Smooth muscle cell of the brain vasculature (primary cell): ENCODE measurements at regions not wholly inside any gene's neighbourhood (a gene's known extent, or its start where the extent isn't known, plus 50 kb on each side); places are given as distances from the start of the nearest gene placed in this dataset.

Source experiments
- DNase-seq: peaks from one replicate; pipeline ENCODE4 v3.0.0-alpha.2; 2012; ENCODE audit warnings: low read depth, low spot score

DNA sequence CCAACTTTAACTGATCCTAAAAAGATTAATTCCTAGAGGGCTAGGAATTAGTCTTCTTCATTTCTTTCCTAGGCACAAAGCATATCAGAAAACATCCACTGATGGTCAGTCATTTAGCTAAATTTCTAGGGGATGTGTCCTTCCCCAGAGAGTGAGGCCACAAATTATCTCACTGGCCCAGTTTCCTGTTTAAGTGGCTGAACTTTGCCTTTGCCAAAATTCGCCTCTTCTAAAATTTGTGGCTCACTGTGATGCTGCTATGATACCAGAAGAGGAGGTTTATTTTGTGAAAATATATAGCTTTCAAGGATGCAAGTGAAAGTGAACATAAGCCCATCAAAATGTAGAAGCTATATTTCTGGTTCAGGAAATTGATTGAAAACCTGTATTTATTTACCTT is 98.1 kb upstream of the FER start:
- DNase-seq = no peak

DNA sequence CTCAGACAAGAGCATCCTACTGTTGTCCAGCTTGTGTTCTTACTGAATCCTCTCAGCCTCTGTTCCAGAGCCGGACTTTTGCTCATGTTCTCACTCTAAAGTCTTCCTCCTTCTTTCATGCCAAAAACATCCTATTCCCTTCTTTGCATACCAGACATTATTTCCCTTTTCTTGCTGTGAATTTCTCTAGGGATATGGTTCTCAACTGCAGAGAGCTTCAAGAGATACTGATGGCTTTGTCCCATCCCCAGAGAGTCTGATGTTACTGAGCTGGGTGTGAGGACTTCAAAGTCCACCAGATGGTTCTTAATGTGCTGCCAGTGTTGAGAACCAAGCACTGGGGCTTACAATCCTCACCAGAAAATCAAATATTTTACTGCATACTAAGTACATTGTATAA is 98.6 kb upstream of the FER start:
- no peak for DNase-seq

DNA sequence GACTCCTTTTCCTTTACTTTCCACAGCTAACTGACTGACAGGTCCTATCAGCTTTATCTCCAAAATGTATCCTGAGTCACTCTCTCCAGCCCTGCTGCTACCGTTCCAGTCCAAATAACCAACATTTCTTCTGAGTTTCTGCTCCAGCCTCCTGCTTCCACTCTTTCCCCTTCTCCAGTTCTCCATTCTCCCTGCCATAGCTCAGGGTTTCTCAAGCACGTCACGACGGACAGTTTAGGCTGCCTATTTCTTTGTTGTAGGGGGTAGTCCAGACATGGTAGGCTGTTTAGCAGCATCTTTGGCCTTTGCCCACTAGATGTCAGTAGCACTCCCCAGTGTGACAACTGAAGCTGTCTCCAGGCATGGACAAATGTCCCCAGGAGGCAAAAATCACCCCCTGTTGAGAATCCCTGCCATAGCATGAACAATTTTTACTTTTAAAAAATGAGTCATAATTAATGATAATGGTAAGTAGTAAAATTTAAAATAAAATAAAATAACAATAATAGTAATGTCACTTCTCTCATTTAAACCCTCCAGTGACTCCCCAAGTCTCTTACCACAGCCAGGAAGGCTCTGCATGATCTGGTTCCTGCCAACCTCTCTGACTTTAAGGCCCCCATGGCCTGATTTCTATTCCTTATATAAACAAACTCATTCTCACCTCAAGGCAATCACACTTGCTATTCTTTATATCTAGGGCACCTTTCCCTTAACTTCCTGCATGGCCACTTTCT is 105.4 kb upstream of the FER start:
- peak; percentile 21 for DNase-seq

DNA sequence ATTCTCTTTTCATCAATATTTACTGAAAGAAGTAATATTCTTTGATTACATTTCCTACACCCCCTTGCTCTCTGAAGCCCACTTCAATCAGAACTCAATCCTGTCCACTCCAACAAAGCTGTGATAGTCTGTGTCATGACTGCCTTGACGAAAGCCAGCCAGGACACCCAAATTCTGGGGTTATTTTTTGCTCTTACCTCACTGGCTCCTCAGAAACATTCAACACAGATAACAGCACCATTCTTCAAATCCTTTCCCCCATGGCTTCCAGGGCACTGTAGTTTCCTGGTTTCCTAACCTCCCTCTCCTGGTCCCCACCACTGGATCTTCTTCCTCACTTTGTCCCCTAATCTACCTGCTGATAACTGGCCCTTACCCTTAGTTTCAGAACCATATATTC is 106.1 kb upstream of the FER start:
- no peak for DNase-seq

DNA sequence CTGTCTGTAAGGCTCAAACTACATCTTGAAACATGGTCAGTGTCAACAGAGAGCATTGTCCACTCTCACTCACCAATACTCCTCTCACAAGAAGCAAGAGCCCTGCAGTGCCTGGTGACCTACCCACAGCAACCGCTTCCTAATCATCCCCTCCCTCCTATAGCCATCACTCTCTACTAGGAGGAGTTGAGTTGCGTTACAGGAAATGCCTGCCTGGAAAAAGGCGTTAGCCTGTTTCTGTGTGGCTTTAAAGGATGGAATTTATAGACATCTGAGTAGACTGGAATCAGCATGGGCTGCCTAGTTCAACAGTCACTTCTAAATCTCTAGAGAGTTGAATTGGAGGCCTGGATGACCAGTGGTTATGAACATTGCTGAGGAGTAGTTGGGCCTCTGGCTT is 108.3 kb upstream of the FER start:
- no peak for DNase-seq

DNA sequence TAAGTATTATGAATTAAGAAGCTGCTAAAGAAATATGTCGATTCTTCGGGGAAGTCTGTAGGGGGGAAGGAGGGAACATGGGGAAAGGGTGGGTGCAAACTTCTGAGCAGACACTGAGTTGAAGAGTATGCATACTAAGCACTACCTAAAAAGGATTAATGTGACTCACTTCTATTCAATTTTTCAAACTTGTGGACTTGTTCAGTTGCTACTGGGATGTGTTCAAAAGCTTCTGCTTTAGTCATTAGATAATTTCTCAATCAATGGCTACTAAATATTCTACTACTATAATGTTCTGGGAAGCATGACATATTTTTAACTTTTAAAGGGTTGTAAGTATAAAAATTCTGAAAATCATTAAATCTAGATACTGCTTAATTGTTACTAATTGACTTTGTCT is 109.7 kb upstream of the FER start:
- no peak for DNase-seq

DNA sequence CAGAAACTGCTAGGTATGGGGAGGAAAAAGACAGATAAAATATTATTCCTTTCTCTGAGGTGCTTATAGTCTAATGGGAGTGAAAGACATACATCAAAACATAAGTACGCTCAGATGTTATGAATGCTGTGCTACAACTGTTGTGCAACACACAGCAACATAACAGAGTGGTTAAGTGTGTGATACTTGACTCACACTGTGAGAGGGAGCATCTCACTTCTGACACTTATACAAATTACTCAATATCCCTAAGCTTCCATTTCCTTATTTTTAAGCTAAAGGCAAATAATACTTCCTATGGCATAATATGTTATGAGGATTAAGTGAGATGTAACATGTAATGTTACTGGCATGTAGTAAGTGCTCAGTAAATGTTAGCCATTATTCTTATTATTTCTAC is 110.6 kb upstream of the FER start:
- DNase-seq = no peak

DNA sequence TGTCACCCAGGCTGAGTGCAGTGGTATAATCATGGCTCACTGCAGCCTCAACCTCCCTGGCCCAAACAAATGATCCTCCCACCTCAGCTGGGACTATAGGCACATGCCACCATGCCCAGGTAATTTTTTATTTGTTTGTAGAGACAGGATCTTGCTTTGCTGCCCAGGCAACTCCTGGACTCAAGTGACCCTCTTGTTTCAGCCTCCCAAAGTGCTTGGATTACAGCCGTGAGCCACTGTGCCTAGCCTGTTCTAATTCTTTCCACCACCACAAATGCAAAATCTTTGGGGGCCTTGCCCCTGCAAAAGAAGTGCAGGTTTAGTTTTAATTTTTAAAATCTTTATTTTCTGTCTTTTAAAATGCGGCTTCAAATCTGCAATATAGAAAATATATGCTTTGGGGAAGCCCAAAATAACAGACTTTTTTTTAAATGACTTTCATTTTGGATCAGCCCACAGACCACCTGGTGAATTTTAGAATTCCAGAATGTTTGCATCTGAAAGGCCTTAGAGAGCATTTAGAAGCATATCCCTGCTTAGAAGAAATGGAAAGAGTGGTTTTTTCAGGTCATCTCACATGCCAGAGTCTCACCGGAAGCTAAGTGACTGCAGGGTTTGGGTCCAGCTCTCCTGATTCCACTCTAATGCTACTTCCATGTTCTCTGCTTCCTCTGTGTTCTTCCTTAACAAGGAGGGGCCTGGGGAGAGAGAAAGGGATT is 111.4 kb upstream of the FER start:
- DNase-seq = no peak

DNA sequence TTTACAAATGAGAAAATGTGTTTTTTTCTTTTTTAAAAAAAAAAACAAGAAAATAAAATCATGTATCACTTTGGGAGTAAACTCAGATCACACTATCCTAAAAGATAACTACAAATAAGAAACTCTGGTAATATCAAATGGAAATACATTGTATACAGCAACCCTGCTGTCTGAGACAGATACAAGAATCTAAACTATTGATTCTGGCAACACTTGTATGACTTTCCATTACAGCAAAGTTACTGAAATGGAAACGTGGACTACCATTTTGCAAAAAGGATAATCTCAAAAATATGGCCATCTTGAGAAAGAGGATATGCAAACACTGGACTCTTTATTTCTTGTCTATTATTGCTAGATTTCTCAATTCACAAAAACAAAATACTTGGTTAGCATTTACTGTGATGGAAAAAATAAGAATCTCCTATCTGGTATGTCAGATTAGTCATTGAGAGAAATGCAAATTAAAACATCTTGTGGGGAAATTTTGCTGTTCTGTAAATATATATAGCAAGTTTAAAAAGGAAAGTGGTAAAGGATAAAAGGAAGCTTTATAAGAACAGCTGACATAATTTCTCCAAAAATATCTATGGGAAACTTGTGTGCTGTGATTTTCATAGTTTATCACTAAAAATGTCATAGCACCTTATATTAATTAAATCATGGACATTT is 112.9 kb upstream of the FER start:
- DNase-seq = no peak

DNA sequence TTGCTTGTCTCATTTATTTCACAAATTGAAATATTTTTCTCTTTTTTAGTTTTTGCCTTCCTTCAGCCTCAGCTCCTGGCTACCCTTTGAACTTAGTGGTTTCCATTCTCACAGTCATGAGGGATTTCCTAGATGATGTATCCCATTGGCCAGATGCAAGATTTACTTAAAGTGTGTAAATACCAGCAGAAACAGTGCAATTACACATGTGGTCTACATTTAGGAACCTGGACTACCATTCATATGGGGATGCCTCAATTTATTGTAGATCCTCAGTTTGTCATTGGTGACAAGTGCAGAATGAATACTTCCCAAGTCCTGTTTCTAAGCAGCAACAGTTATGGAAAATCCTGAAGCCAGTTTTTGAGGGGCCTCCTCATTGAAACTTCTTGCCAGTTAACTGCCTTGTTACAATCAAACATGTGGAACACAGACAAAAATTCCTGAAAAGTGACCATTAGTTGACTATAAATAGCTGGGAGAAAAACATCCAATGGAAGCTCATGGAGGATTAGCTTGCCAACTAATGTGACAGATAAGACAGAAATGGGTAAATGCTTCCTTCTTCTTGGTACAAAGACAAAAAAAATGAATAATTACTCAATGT is 113.6 kb upstream of the FER start:
- DNase-seq = no peak

DNA sequence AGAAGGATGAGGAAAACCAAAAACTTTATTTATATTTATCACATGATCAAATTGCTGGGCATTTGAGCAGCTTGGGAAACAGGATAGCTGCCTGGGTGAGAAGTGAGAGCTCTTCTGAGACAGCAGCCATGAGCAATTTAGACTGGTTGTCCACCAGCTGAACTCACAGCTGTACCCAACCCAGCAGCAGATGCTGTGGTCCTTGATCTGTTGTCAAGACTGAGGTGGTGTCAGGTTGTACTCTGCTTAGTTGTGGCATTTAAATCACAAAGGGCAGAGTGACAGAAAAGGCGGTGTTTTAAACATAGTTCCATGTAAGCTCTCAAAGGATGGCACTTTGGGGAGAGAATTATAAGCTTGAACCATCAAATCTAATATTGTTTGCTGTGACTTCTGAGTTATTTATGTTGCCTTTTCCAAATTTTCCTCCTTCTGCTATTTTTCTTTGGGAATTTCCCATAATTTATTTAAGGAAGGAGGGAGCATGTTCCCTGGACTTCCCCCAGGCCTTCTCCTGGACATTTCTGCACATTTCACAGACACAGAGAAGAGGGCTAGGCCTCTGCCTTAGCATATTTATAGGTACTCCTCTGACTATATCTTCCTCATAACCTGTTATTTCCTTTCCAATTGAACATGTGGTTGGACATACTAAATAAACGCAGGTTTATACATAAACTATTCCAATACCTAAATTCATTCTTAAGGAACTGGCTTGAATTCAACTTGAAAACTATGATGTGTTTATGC is 117.7 kb upstream of the FER start:
- no peak for DNase-seq

DNA sequence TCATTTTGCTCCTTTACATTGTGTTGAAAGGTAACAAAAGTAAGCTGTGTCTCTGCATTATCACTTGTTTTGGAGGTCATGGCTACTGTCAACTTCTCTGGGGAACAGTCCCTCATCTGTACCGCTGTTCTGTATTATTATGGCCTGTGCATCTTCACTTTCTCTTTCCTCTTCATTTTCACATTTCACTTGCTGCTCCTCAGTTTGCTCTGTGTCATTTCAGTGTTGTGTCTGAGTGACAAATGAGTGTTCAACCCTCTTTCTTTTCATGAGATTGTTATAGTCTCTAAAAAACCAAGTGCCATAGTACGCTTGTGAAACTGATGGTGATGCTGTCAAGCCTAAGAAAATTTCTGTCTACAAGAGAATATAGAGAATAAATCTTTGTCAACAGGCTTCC is 122.0 kb upstream of the FER start:
- DNase-seq = no peak

DNA sequence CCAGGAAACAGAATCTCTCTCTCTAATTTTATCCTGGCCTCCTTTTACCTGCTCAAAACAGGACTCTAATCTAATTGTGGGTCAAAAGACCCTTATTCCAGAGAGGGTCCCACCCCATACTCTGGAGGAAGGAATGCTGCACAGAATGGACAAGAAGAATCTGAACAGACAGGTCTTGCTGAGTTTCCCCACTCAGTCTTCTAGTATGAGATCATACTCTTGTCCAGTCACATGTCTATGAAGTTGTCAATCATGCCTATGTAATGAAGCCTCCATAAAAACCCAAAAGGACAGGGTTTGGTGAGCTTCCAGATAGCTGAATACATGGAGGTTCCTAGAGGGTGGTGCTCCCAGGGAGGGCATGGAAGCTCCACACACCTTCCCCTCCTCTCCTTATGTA is 123.9 kb upstream of the FER start:
- no peak for DNase-seq

DNA sequence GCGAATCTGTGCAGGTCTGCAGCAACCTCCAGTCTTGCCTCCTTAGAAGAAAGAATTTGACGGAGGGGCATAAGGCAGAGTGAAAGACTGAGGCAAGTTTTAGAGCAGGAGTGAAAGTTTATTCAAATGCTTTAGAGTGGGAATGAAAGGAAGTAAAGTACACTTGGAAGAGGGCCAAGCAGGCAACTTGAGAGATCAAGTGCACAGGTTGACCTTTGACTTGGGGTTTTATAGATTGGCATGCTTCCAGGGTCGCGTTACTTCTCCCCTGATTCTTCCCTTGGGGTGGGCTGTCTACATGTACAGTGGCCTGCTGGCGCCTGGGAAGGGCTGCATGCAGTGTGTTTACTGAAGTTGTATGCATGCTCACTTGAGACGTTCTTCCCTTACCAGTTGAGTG is 127.2 kb upstream of the FER start:
- DNase-seq = no peak

DNA sequence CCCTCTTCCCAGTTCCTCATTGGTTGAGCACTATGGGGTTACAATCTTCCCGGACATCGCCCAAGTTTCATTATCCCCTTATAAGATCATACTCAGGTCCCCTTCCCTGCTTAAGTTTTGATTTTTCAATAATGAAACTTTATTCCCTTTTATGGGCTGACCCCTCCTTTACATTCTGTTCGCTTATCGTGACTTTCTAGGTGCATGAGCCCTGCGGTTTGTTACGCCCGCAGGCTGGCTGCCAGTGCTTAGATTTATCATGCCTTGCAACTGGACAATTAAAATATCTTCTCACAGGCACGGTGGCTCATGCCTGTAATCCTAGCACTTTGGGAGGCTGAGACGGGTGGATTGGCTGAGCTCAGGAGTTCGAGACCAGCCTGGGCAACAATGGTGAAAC is 127.9 kb upstream of the FER start:
- DNase-seq = no peak

DNA sequence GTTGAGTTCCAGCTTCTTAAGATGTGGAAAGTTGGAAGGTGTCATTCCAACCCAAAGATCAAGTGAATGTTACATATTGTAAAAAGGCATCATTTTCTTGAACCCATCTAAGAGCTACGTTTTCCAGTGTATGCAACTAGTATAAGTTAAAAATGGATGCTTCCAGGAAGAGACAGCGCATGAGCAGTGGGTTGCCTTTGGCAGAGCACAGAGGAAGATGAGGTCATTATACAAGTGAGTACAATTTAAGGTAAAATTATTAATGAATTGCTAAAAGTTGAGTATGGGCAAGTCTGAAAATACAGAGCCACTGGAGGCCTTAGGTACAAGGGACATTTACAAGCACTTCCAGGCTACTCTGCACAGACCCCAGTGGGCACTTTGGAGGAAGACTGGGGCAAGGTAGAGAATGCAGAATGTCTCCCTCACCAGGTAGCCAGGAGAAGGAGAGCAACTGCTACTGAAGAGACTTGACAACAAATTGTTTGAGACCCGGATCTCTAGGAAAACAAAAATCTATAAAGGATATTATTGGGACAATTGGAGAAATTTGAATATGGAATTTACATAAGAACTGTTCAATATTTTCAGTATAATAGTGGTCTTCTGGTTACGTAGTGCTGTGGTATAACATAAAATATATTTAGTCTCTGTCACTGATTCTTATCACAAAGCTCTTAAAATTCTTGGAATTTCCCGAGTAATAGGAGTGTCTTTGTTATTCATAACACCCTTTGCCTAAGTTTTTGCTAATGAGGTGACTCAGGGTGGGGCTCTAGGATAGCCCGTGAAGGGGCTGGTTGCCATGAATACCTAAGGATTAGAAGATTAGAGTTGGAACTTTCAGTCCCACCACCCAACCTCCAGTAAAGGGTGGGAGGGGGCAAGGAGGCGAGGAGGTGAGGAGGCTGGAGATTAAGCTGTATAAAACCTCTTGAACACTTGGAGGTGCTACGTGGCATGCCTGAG is 129.9 kb upstream of the FER start:
- DNase-seq = no peak

DNA sequence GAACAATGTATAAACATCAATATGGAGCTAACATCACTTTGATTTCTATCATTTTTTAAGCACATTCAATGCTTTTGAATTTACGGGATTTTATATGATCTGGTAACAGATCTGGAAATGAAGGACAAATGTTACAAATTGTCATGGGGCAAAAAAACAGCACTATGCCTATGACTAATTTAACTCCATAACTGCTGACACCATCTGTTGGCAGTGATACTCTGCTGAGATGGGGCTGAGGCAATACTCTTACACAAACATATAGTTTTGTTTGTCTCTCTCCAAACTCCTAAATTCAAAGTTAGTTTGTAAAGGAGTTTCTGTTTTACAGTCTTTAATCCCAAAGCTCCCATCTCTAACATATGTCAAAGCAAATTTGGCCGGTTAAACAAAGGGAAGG is 132.5 kb upstream of the FER start:
- no peak for DNase-seq

DNA sequence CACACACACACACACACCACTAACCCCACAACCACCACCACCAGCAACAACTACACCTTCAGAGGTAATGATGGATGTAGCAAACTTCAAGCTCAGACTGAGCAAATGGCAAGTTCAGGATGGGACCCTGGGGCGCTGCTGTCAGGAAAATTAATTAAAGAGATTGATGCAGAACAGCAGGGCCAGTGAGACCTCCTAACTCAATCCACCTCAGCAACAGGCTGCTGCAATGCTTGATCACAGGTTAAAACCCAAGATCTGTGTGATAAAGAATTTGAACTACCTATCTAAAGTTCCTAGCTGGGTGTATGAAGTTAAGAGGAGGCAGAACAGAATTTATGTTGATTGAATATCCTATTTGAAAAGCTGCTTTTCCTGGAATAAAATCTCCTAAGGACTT is 140.3 kb upstream of the FER start:
- DNase-seq = no peak

DNA sequence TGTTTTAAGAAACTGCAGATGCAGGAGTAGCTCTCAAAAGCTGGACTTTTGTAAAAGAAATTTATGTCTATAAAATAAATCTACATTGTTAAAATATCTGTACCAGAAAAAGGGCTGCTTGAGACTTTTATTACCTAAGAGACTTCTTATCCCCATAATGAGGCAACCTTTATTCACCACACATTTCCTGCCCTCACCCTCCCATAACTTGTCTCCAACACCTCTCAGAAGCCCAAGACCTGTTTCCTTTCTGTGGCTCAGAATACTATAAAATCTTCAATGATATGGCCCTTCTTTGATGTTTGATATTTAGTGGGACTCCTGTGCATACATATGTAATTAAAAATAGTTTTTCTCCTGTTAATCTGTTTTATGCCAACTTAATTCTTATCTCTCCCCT is 141.5 kb upstream of the FER start:
- DNase-seq = no peak

DNA sequence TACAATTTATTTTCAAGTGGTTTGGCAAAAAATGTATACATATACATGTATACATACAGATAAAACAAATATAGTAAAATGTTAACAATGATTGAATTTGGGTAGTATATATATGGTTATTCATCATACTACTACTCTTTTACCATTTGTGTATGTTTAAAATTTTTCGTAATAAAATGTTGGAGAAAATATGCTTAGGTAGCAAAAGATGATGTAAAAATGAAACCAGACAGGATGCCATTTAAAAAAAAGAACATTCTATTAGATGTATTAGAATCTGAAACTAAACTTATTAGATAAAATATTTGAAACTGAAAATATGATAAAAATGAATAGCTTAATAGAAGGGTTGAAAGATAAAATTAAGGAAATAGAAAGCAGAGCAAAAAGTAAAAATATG is 144.9 kb upstream of the FER start:
- DNase-seq = no peak

DNA sequence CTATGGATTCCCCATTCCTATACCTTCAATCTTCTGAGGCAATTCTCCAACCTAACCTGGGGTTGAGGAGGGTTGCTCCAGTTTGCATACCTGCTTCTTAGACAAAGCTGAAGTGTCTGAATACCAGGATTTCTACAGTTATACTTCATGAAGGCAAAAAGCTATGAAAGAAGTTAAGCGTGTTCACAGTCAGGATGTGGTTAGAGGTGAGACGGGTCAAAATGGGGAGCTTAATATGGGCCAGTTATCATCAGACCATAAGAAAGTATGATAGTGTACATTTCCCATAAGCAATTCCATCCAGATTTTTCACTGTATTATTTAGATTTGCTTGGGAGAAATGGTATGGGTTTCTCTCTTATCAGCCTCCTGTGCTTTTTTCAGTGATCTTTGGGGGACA is 156.9 kb upstream of the FER start:
- no peak for DNase-seq
